GM23248 (cell line): ENCODE measurements at regions not wholly inside any gene's neighbourhood (a gene's known extent, or its start where the extent isn't known, plus 50 kb on each side); places are given as distances from the start of the nearest gene placed in this dataset.

ENCODE experiments used
- EZH2 ChIP-seq: fragments of 200-600 bp; sonication (generic); IDR thresholded peaks from 2 replicates; pipeline ENCODE4 v1.6.1; 2018; ENCODE audit warnings: antibody characterized with exemption, mild to moderate bottlenecking; ENCODE audit not compliant: insufficient read depth, poor library complexity, severe bottlenecking
- EZH2phosphoT487 ChIP-seq: fragments of 200-600 bp; sonication (generic); IDR thresholded peaks from 2 replicates; pipeline ENCODE4 v1.6.1; 2018; ENCODE audit warnings: antibody characterized with exemption, moderate library complexity, mild to moderate bottlenecking, low read depth; ENCODE audit not compliant: insufficient read depth

DNA sequence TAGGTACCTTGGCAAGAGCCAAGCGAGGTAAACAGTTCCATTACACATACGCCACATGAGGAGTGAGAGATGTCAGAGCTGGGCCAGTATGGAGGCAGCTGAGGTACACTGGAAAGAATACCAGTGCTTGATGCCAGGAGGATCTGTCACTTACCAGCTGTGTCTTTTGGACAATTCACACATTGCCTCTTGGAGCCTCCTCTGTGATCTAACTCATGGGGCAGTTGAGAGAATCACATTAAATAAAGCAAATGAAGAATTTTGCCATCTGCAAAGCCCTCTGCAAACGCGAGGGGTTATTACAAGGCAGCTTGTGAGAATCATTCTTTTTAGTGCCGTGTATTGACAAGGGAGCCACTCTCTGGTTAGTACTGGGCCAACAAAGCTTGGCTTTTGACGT lies 429.7 kb upstream of the KLF4 start:
- TF ChIP-seq EZH2 (no peak), EZH2phosphoT487 (no peak)
